Stimulated activated naive CD4-positive, alpha-beta T cell (primary cell): ENCODE measurements at regions not wholly inside any gene's neighbourhood (a gene's known extent, or its start where the extent isn't known, plus 50 kb on each side); places are given as distances from the start of the nearest gene placed in this dataset.
A peak's percentile ranks its signal among the peaks of the same experiment; 100 is the strongest.

ENCODE experiments used
- DNase-seq, 6 experiments: peaks; one replicate each; lab custom pipeline; 2025; lab: John Stamatoyannopoulos, UW

DNA sequence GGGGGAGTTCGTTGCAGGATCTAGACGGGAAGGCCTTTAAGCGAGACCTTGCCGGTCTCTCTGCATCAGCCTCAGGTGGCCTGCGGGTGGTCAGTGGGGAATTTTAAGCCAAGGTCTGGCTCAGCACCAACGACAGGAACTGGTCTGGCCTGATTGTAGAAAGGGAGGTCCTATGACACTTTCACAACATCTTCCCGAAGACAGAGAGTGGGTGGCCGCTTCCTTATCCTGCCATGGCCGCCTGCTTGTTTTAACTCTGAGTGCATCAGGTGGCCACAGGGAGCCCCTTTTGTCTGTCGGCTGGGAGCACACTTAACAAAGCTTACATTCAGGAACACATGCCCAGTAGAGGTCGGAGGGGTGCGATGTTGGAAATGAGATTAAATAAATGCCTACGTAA lies 363.7 kb upstream of the MYT1L start:
- DNase-seq = no peak

DNA sequence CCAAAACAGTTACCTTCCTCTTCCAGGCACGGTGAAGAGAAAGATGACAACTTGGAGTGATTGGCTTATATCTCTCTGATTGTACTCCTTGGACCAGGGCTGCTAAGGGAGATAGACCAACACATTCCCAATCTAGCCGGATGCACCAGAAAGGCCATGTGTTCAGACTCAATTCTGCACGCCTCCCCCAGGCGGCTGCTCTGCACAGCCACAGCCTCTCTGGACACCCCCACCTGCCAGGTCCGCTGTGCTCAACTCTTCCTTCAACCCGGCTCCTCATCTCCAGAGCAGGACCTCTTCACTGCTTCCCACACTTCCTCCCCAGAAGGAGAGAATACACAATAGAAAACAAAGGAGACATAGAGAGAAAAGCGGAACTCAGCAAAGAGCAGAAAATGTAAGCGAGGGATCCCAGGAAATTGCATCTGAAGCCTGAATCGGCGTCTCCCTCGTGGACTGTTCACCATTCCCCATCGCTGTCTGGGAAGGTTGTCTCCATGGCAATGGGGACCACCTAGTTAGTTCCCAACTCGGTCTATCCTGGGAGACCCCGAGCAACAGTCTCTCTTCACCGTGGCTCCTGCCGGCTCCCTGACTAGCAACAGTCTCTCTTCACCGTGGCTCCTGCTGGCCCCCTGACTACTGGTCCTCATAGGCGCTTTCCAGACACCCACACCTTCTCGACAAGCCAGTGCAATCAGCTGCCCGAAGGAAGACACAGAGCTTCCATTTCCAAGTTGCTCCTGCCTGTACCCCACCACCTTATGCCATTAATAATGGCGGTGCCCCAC lies 361.7 kb upstream of the MYT1L start:
- DNase-seq = no peak

DNA sequence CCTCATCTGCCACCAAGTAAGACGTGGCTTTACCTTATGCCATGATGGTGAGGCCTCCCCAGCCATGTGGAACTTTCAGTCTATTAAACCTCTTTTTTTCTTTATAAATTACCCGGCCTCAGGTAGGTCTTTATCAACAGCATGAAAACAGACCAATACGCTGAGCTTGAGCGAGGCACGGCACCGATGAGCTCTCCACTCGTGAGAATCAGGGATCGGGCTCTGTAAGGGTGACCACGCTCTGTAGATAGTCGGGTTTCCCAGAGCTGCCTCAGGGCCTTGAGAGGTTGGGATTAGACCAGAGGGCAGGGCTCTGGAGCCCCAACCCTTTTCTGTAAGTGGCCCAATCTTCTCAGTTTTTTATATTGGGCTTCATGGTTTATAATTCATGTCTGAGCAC lies 360.3 kb upstream of the MYT1L start:
- DNase-seq = no peak

DNA sequence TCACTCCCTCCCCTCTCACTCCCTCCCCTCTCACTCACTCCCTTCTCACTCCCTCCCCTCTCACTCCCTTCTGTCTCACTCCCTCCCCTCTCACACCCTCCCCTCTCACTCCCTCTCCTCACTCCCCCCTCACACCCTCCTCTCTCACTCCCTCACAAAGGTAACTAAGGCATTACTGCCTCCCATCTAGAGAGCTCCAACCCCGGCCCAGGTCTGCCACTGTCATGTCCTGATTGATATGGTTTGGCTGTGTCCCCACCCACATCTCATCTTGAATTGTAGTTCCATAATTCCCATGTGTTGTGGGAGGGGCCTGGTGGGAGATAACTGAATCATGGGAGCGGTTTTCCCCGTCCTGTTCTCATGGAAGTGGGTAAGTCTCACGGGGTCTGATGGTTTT lies 359.9 kb upstream of the MYT1L start:
- no peak for DNase-seq

DNA sequence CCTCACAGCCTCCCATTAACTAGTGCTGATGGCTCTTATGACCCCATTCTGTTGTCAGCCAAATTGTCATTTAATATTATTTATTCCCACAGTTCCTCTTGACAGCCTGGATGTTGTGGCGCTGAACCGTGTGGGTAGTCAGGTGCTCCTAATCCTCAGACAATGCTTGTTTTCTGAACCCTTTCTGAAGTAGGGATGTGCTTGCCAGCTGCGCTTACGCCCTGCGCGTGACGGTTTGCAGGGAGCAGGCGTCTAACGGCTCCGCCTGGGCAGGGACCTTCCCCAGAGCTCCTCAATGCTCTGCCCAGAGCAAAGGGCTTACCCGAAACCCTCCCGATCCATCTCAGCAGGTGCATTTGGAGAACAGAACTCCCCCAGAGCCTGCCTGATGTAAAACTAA lies 358.2 kb upstream of the MYT1L start:
- DNase-seq = no peak

DNA sequence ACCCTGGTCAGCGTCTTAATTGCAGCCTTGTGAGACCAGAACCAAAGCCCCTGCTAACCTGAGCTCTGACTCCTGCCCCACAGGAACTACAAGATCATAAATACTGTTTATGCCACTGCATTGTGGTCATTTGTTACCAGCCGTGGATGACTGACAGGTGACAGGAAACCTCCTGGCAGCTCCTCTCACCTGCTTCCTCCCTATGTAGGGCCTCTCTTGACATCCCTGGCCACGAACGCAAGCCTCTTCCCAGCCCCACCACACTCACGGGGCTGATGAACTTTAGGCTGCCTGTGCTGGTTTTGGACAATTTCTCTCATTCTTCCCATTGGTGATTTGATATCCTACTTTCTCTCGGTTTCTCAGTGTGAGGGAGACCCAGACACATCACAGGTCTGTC lies 357.2 kb upstream of the MYT1L start:
- DNase-seq = peak in 1 of 6 experiments; percentile 24

DNA sequence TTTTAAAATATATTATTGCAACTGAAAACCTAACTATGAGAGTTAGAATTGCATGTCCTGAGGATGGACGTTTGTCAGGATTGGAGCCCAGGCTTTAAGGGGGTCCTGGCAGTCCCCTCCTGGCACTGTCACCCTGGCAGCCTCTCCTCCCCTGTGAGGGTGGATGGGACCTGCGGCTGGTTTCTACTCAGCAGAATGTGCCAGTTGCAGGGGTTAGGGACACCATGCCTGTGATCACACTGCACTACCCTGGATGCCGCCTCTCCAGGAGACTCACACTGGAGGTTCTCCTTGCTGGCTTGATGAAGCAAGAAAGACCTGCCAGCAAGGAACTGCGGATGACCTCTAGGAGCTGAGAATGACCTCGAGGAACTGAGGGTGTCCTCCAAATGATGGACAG lies 356.7 kb upstream of the MYT1L start:
- no peak for DNase-seq

DNA sequence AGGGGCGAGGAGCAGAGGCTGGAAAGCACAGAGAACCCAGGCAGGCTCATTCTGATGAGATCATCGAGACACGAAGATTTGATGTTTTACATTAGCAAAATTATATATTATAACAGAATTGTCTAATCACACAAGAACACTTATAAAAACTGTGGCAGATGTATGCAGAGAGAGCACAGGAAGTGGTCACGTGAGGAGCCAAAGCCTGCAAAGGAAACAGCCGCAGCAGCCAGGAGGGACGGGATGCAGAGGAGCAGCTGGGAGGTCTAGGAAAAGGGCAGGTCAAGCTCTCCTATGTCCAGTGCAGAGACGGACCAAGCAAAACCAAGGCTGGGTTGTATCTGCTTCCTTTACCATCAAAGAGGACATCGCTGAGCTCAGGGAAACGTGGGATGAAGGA lies 355.1 kb upstream of the MYT1L start:
- DNase-seq = peak in 2 of 6 experiments; percentile 25 to 45

DNA sequence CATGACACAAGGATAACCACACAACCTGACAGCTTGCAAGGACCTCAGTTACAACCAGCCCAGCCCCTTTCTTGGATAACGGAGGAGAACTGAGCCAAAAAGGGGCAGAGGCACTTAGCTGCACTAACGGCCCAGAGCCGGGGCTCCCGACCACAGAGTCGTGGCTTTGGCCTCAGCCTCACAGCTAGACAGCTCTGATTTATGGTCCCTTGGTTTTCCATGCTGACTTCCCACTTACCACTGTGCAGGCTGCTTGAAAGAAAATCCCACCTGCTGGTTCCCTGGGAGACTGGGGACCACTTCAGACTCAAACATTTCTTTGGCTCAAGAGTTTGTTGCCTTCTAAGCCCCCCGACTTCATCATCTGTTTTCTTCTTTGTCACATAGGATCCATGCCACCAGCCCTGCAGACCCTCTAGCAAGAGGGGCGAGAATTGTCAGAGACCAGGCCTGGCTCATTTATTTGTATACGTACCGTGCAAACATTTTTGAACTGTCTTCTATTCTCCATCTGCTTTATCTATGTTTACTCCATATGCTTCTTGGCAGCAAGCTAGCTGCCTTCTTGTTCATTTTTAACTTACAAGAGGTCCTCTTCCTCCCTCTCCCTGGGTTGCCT lies 352.6 kb upstream of the MYT1L start:
- DNase-seq = no peak

DNA sequence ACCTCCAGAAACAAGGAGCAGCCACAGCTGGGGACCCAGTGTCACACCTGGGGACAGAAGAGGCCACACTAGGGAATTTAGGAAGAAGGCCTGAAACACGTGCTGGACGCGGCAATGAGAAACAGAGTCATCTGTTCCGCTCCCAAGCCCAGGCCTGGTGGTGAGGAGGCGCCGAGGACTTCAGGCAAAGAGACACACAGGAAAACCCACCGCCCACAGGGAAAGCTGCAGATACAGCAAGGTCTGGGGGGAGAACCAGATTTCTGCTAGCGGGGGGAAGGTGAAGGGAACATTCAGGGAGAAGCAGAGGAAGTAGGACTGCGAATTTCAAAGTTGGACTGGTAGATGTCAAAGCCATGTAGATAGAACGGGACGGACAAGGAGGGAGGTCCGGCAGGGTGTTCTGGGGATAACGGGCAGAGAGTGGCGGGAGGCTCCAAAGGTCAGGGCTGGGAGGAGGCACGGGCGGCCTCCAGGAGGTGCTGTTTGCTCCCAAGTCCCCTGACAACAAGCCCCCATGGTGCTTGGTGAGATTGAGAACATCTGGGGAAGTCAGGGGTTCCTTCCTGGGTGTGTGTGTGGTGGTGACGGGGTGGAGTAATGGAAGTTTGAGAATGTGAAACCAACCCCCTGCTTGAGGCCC lies 351.7 kb upstream of the MYT1L start:
- no peak for DNase-seq

DNA sequence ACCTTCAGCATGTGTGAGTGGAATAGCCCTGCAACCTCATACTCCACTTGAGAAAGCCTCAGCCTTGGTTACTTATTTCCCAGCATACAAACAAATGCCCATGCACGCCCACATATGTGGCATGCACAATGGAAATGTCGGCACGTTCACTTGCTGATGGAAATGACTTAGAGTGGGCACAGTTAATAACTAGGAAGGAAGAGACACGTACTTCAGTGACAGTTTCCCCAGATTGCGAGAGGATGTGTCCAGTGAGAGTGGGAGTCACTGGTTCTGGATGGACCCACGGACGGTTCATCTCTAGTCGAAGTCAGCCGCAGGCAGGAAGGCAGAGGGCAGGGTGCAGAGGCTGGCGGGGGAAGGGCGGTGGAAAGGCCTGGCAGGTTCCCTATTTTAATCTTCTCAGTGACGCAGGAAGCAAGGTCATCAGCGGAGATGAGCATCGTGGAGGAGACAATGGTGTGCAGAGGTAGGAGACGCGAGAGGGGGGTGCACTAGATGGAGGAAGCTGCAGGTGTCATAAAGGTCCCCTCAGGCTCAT lies 350.7 kb upstream of the MYT1L start:
- peak in 2 of 6 experiments; percentile 33 to 43 for DNase-seq

DNA sequence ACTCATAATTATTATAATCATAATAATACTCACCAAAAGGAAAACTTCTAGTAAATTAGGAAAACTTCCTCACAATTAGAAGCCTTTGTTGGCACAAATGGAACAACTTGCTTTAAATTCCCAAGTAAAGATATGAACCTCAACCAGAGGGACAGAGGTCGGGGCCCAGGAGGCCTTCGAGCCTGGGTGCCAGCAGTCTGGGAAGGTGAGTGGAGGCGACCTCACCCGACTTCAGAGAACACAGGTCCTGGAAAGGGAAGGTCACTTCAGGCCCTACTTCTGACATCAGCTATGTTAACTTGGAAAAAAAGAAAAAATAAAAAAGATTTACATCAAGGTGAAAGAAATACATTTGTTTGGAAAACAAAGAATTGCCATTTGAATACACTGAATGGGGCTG lies 350.0 kb upstream of the MYT1L start:
- no peak for DNase-seq

DNA sequence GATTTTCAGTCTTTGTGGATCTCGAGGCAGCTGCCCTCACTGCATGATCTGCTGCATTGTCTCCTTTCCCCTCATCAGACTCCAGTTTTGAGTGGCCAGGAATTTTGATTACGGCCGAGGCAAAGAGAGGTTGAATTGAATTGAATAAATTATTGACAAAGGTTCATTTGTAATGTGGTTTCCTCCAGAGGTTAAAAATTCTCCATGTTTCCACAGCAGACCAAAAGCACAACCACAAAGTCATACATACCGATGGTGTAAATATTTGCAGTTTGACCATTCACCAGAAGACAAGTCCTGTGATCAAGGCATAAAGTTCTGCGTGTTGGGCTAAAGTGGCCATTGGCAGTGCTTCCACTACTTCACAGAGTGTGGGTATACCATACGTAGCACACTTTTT lies 343.8 kb upstream of the MYT1L start:
- DNase-seq = no peak

DNA sequence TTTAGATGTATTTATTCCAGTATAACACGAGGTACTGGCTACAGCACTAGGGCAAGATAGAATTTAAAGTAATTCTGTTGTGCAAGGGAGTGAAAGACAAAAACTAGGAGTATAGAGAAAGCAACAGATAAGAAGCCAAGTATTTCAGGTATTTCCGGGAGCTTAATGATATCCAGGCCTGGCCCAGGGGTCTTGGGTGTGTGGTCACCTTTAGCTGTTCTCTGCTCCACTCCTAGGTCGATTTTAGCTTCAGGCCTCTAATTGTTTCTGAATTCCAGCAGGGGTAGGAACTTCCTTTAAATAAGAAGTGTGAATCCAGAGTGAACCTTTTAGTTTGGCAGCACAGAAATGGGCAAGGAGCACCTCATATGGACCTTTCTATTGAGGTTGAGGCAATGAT lies 342.3 kb upstream of the MYT1L start:
- no peak for DNase-seq

DNA sequence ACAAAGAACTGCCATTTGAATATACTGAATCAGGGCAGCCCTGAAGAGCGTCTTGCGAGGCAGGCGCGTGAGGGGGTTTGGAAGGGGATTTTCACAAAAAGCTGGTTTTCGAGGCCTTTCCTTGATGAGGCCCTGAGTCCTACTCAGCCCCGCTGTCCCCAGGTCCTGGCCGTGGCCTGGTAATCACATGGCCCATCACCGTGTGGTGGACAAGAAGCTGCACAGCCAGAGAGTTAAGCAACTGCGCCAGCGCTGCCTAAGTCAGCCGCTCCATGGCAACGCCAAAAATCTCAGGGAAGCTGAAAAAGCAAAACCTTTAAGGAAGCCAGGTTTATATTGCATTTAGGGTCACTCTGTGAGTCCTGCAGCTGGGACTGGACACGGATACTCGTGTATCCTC lies 341.2 kb upstream of the MYT1L start:
- DNase-seq = no peak

DNA sequence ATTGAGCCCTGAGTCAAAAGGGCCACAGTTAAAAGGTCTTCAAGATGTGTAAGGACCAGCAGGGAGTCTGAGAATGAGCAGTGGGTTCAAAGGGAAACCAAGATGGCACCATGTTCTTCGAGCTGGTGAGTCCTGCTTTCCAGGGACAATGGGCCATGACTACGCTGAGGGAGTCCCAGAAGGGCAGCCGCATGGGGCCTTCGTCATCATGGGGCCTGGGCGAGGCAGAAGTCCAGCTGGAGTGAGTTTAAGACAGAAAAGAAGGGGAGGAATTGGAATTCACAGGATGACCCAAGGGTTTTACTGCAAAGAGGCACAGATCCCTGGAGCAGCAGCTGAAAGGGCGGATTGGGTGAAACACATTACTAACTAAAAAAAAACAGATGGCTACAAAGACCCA lies 340.8 kb upstream of the MYT1L start:
- no peak for DNase-seq

DNA sequence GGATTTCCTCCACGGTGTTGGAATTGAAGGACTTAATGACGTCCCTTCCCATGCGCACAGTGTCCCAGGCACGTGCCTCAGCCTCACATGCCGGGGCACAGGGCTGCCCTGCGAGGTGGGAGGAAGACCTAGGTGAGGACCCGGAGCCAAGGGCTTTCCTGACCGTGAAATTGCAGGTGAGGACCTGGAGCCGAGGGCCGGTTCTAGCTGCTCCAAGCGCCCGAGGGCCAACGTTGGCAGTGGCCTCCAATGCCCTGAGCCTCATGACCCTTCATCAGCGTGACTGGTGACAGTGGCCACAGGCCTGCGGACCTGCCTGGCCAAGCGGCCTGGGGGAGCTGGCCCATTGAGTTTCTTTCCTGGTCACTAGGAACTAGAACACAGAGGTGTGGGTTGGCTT lies 338.2 kb upstream of the MYT1L start:
- DNase-seq = no peak

DNA sequence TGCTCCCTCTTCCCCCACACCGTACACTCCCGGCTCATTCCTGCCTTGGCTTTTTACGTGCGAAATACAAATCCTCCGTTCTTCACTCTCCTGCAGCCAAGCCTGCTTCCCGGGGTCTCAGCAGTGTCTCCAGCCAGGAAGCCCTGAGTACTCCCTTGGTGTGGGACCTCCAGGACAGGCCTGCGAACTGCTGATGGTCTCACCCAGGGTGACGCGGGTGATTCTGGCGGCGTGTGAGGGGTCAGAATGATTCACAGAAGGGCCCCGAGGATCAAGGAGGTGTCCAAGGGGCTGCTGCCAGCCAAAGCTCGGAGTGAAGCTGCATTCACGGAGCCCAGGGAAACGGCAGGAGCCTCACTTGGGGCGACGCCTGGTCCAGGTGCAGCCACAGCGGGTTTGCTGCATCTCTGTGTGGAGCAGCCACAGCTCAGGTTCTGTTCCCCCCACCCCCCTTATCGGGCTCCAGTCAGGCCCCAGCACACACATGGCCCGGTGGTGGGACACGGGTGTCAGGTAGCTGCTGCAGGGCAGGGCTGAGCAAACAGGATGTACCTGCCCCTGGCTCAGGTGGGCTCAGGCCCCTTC lies 337.7 kb upstream of the MYT1L start:
- DNase-seq = no peak

DNA sequence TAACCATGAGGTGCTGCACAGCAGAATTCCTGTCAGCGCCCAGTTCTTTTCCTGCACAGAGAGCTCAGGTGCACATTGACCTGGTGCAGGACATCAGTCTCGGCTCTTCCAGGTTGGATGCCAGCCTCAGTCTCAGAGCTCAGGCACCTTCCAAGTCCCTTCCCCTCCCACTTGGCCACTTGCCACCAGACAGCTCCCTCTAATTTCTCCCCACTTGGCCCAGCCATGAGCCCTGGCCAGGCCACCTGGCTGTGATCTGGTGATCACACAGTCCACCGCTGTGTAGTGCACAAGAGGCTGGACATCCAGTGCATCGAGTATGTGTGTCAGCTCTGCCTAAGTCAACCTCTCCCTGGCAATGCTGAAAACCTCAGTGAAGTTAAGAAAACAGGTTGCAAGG lies 336.6 kb upstream of the MYT1L start:
- DNase-seq = no peak

DNA sequence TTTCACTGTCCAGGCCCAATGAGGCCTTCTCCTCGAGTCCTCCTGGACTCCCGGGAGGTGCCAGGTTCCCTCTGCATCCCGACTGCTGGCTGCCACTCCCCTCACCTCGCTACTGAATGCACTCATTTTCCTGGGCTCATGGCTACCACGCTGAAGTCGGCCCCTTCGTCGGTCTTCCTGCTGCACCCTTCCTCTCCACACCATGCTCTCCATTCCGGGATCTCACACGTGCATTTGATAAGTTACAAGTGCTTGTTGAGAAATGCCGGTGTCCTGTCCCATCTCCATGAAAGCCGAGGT lies 334.7 kb upstream of the MYT1L start:
- DNase-seq = no peak

DNA sequence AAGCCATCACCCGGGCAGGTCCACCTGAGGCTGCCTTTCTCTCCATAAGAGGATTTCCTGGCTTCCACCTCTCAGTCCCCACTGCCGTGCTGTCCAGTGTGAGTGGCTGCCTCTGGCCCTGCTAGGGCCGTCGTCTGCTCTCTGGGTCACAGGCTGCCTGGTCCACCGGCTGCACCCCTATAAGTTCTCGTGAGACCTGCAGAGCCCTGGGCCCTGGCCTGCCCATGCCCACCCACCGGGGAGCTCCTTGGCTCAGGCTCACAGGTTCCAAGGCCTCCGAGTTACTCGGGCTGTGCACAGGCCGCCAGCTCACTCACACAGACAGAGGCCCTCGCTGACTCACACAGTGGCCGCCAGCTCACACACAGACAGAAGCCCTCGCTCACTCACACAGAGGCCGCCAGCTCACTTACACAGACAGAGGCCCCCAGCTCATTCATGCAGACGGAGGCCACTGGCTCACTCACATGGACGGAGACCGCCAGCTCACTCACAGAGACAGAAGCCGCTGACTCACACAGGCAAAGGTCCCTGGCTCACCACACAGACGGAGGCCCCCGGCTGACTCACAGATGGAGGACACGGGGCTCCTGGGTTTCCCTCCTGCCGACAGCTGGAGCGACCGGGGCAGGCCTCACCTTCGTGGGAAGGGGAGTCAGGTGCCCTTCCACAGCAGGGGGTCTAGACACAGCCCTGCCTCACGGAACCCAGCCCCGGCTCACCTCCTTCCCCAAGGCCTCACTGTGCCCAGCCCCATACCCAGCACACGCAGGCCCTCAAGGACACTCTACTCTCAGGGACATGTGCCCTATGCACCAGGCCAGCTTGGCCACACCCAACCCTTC lies 334.1 kb upstream of the MYT1L start:
- no peak for DNase-seq

DNA sequence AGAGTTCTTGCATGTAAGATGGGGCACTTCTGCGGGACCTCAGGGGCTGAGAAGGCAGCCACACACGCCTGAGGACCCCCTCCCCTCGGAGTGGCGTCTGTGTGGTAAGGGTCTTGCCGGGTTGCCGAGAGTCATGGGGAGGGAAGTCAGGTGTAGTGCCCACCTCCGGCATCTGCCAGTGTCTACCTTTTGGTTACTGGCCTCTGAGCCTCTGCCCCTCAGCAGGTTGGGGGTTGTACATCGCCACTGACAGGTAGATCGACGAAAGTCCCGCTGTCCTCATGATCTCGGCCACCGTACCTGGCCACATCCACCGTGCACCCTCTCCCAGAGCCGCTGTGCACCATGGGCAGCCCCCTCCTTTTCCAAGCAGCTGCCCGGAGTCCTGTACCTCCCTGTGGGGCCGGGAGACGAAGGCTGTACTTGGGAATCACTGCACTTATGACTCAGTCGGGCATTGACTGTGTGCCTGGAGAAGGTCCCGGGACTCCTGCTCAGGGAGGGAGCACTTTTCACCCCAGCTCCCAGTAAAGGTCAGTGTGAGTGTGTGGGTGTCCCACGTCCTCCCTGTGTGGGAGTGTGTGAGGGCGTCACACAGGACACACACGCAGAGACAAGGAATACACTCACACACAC lies 332.4 kb upstream of the MYT1L start:
- no peak for DNase-seq
